B cell (primary cell): ENCODE measurements at regions not wholly inside any gene's neighbourhood (a gene's known extent, or its start where the extent isn't known, plus 50 kb on each side); places are given as distances from the start of the nearest gene placed in this dataset.

Source experiments
- ATAC-seq: fragments of 200-7000 bp; cut with Tn5 transposase; one replicate; pipeline ENCODE4 v1.10.0; 2021; ENCODE audit warnings: low read depth, mild to moderate bottlenecking, moderate number of reproducible peaks, moderate library complexity
- CTCF ChIA-PET: fragments of 350-600 bp; sonication (Branson Sonifier 250); formaldehyde crosslinking; loops from one replicate; lab custom pipeline; 2021; ENCODE audit warnings: antibody characterized with exemption, inconsistent platforms; lab: Charles Lee
- POLR2A ChIA-PET: fragments of 350-600 bp; sonication (Branson Sonifier 250); formaldehyde crosslinking; loops from one replicate; lab custom pipeline; 2021; ENCODE audit warnings: antibody characterized with exemption; lab: Charles Lee
- DNase-seq: peaks from one replicate; pipeline ENCODE4 v3.0.0; 2013
- H2AFZ ChIP-seq: 2 replicates; pipeline ENCODE4 v1.6.1; 2012; ENCODE audit warnings: mild to moderate bottlenecking, low read depth, low read length; ENCODE audit not compliant: insufficient read depth, poor library complexity, severe bottlenecking
- H3K27ac ChIP-seq, 2 donors: 1 replicate in 1 of 2; 2 replicates in 1 of 2; pipeline ENCODE4 v1.5.1; 2012 to 2013; ENCODE audit warnings: low read length in 2 of 2, mild to moderate bottlenecking in 2 of 2, moderate library complexity in 1 of 2
- H3K27me3 ChIP-seq, 4 experiments: fragments of 200-600 bp in 1 of 4; sonication (generic) in 1 of 4; replicated peaks in 1 of 4; 1 replicate in 2 of 4; 2 replicates in 2 of 4; pipeline versions ENCODE4 v1.6.1 to v1.7.0; 2013 to 2016; ENCODE audit warnings: low read length in 3 of 4, mild to moderate bottlenecking in 2 of 4, mixed read lengths in 1 of 4, moderate library complexity in 1 of 4; ENCODE audit not compliant: insufficient read depth in 4 of 4, control insufficient read depth in 3 of 4; ENCODE audit errors: control extremely low read depth in 1 of 4
- H3K36me3 ChIP-seq, 2 experiments: replicated peaks in 1 of 2; 1 replicate in 1 of 2; 2 replicates in 1 of 2; pipeline versions ENCODE4 v1.6.1 to v1.7.1; 2013; ENCODE audit warnings: low read length in 1 of 2; ENCODE audit not compliant: insufficient read depth in 2 of 2, control insufficient read depth in 1 of 2; ENCODE audit errors: control extremely low read depth in 1 of 2, extremely low read depth in 1 of 2
- H3K4me1 ChIP-seq, 2 donors: fragments of 200-600 bp in 1 of 2; sonication (generic) in 1 of 2; 1 replicate in 1 of 2; 2 replicates in 1 of 2; pipeline versions ENCODE4 v1.5.1 to v1.6.1; 2013 to 2017; ENCODE audit warnings: low read length in 2 of 2; ENCODE audit not compliant: control insufficient read depth in 2 of 2, insufficient read depth in 2 of 2
- H3K4me2 ChIP-seq: replicated peaks from 2 replicates; pipeline ENCODE3; 2012; ENCODE audit warnings: mild to moderate bottlenecking, low read depth, low read length; ENCODE audit not compliant: poor library complexity, severe bottlenecking
- H3K4me3 ChIP-seq, 5 experiments: fragments of 200-600 bp in 1 of 5; sonication (generic) in 1 of 5; 1 replicate in 3 of 5; 2 replicates in 2 of 5; pipeline versions ENCODE4 v1.5.1 to v1.7.0; 2011 to 2016; ENCODE audit warnings: low read length in 4 of 5, mild to moderate bottlenecking in 4 of 5, low read depth in 2 of 5, control low read depth in 1 of 5, moderate library complexity in 1 of 5; ENCODE audit not compliant: insufficient read depth in 1 of 5; ENCODE audit errors: control extremely low read depth in 1 of 5, extremely low read depth in 1 of 5
- H3K79me2 ChIP-seq: fragments of 200-600 bp; sonication (generic); one replicate; pipeline ENCODE4 v1.6.0; 2016; ENCODE audit warnings: low read length; ENCODE audit not compliant: control insufficient read depth, insufficient read depth
- H3K9ac ChIP-seq: fragments of 200-600 bp; sonication (generic); 2 replicates; pipeline ENCODE4 v1.6.1; 2017; ENCODE audit warnings: mild to moderate bottlenecking, low read length, moderate library complexity
- H3K9me3 ChIP-seq, 3 donors: one replicate each; pipeline versions ENCODE4 v1.6.1 to v1.7.1; 2013; ENCODE audit warnings: low read length in 2 of 3; ENCODE audit not compliant: control insufficient read depth in 2 of 3, insufficient read depth in 1 of 3; ENCODE audit errors: control extremely low read depth in 1 of 3
- H4K20me1 ChIP-seq: 2 replicates; pipeline ENCODE4 v1.6.0; 2012; ENCODE audit warnings: mild to moderate bottlenecking, low read length; ENCODE audit not compliant: insufficient read depth, control insufficient read depth, poor library complexity, severe bottlenecking
- H3K27ac Mint-ChIP-seq: one replicate; pipeline ENCODE4 v1.8.0; 2021; ENCODE audit warnings: mixed read lengths
- H3K27me3 Mint-ChIP-seq: one replicate; pipeline ENCODE4 v1.8.0; 2021; ENCODE audit warnings: mixed read lengths
- H3K4me1 Mint-ChIP-seq: one replicate; pipeline ENCODE4 v1.8.0; 2021; ENCODE audit warnings: mixed read lengths
- H3K4me3 Mint-ChIP-seq: one replicate; pipeline ENCODE4 v1.8.0; 2021; ENCODE audit warnings: mixed read lengths
- H3K9me3 Mint-ChIP-seq: one replicate; pipeline ENCODE4 v1.8.0; 2022; ENCODE audit warnings: mixed read lengths; ENCODE audit not compliant: insufficient read depth
- CTCF ChIP-seq: fragments of 200-600 bp; IDR thresholded peaks from one replicate; pipeline ENCODE4 v1.8.0; 2022; ENCODE audit warnings: antibody characterized with exemption, mild to moderate bottlenecking
- EZH2 ChIP-seq: IDR thresholded peaks from 2 replicates; pipeline ENCODE4 v1.6.1; 2012; ENCODE audit warnings: borderline replicate concordance, low read depth, mild to moderate bottlenecking, moderate library complexity, low read length; ENCODE audit not compliant: insufficient read depth, poor library complexity, severe bottlenecking
- WGBS: methylation state at CpG from one replicate; pipeline ENCODE4 v1.1.5; 2013; ENCODE audit warnings: missing lambda C conversion rate; ENCODE audit not compliant: insufficient coverage; 5-methylcytosine and 5-hydroxymethylcytosine counted together
- intact Hi-C: fragments of 100-400 bp; cut with micrococcal nuclease; formaldehyde crosslinking; loops from one replicate; pipeline ENCODE4 v1.10.0; 2022

DNA sequence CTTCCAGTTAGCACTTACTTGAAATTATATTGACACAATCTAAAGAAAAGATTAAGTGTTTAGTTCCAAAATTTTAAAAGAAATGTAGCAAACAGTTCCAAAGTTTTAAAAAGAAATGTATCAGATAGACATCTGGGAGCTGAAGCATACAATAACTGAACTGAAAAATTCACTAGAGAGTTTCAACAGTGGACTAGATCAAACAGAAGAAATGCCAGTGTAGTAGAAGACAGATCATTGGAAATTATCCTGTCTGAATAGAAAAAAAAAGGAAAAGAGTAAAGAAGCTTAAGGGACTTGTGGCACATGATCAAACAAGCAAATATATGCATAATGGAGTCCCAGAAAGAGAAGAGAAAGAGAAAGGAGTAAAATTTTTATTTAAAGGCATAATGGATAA is 261.4 kb downstream of the LAS1L start:
- Histone ChIP-seq H4K20me1 (no peaks in the 10 kb centered on the region), H3K27me3 (no peaks in the 10 kb centered on the region), H3K9ac (no peak overlapping the region), H3K4me1 (no peaks in the 10 kb centered on the region), H3K9me3 (peaks cover 0 to 35% (median 22%) of the 10 kb centered on the region in 3 donors), H2AFZ (no peak overlapping the region), H3K4me3 (no peak overlapping the region), H3K36me3 (no peaks in the 10 kb centered on the region), H3K79me2 (no peaks in the 10 kb centered on the region), H3K4me2 (no peak overlapping the region), H3K27ac (no peak overlapping the region)
- DNase-seq (no peak), ATAC-seq (no peak)
- TF ChIP-seq EZH2 (no peak), CTCF (no peak)
- no peaks in the 10 kb centered on the region for H3K4me1 Mint-ChIP-seq
- intact Hi-C loops, result no loop called here
- ChIA-PET POLR2A (no interaction called here), CTCF (no interaction called here)
- no peak overlapping the region for H3K27ac Mint-ChIP-seq
- H3K4me3 Mint-ChIP-seq, result no peak overlapping the region
- H3K9me3 Mint-ChIP-seq, result peaks cover 4% of the 10 kb centered on the region
- H3K27me3 Mint-ChIP-seq, result no peaks in the 10 kb centered on the region

- no CpG with 5 or more reads among the region's 2 CpGs for WGBS
- DNase-seq, result no peak
- no peak overlapping the region for H3K4me3 Mint-ChIP-seq
- Histone ChIP-seq H2AFZ (no peak overlapping the region), H4K20me1 (no peaks in the 10 kb centered on the region), H3K27ac (no peak overlapping the region), H3K9me3 (peaks cover 0 to 13% (median 0%) of the 10 kb centered on the region in 3 donors), H3K79me2 (no peaks in the 10 kb centered on the region), H3K4me1 (no peaks in the 10 kb centered on the region), H3K4me2 (no peak overlapping the region), H3K36me3 (no peaks in the 10 kb centered on the region), H3K9ac (no peak overlapping the region), H3K27me3 (no peaks in the 10 kb centered on the region), H3K4me3 (no peak overlapping the region)
- TF ChIP-seq EZH2, result no peak
- no peak for TF ChIP-seq CTCF
- no peaks in the 10 kb centered on the region for H3K27me3 Mint-ChIP-seq
- ChIA-PET CTCF (no interaction called here), POLR2A (no interaction called here)
- no peak overlapping the region for H3K27ac Mint-ChIP-seq
- peaks cover 6% of the 10 kb centered on the region for H3K9me3 Mint-ChIP-seq
- intact Hi-C loops, result no loop called here
- ATAC-seq, result no peak
- no peaks in the 10 kb centered on the region for H3K4me1 Mint-ChIP-seq
These were observed 268.1 kb downstream of the LAS1L start for GRCh38 chrX:65266482-65266881.
